Panc1 (cell line): ENCODE measurements at regions not wholly inside any gene's neighbourhood (a gene's known extent, or its start where the extent isn't known, plus 50 kb on each side); places are given as distances from the start of the nearest gene placed in this dataset.

Experiments used
- ATAC-seq: fragments of 200-7000 bp; cut with Tn5 transposase; 2 replicates; pipeline ENCODE4 v1.9.1; 2020; ENCODE audit warnings: mild to moderate bottlenecking, moderate library complexity
- BruUV-seq: library from RNA; stranded (reverse); fragments of 400-500 nt; replicated peaks from 2 replicates; lab custom pipeline; 2021; lab: Mats Ljungman, UMichigan
- CTCF ChIA-PET: fragments of 300-600 bp; sonication (Branson Sonifier 250); formaldehyde crosslinking; loops from one replicate; lab custom pipeline; 2022; ENCODE audit warnings: antibody characterized with exemption; lab: Charles Lee
- POLR2A ChIA-PET: fragments of 300-600 bp; sonication (Branson Sonifier 250); formaldehyde crosslinking; loops from one replicate; lab custom pipeline; 2022; ENCODE audit warnings: antibody characterized with exemption; lab: Charles Lee
- DNase-seq: peaks from one replicate; pipeline ENCODE4 v3.0.0-alpha.2; 2010; ENCODE audit warnings: low read depth, low spot score
- H3K27ac ChIP-seq: 2 replicates; pipeline ENCODE4 v1.5.1; 2011; ENCODE audit warnings: mild to moderate bottlenecking, low read length, inconsistent platforms
- H3K27me3 ChIP-seq: fragments of 200-500 bp; sonication (Bioruptor generic); 2 replicates; pipeline ENCODE4 v1.6.0; 2014; ENCODE audit warnings: low read length, inconsistent platforms; ENCODE audit not compliant: control insufficient read depth, insufficient read depth
- H3K36me3 ChIP-seq: fragments of 200-500 bp; sonication (Bioruptor generic); 2 replicates; pipeline ENCODE4 v1.5.1; 2014; ENCODE audit warnings: inconsistent platforms, mild to moderate bottlenecking, low read length, moderate library complexity; ENCODE audit not compliant: control insufficient read depth, insufficient read depth
- H3K4me1 ChIP-seq: 2 replicates; pipeline ENCODE4 v1.5.1; 2011; ENCODE audit warnings: inconsistent platforms, mild to moderate bottlenecking, low read length, moderate library complexity; ENCODE audit not compliant: control insufficient read depth, insufficient read depth
- H3K4me3 ChIP-seq, 2 experiments: 2 replicates each; pipeline ENCODE4 v1.5.1; 2011 to 2012; ENCODE audit warnings: low read depth in 2 of 2, low read length in 2 of 2, mild to moderate bottlenecking in 2 of 2, inconsistent platforms in 1 of 2, moderate library complexity in 1 of 2
- H3K9me3 ChIP-seq: fragments of 200-500 bp; sonication (Bioruptor generic); 2 replicates; pipeline ENCODE4 v1.5.1; 2014; ENCODE audit warnings: low read depth, mild to moderate bottlenecking, inconsistent platforms, low read length, moderate library complexity; ENCODE audit not compliant: control insufficient read depth, insufficient read depth
- CTCF ChIP-seq: fragments of 450-650 bp; IDR thresholded peaks from 2 replicates; pipeline ENCODE4 v1.5.1; 2017; ENCODE audit warnings: mild to moderate bottlenecking
- POLR2AphosphoS5 ChIP-seq: IDR thresholded peaks from 2 replicates; pipeline ENCODE4 v1.6.1; 2012; ENCODE audit warnings: mild to moderate bottlenecking, low read depth, low read length, moderate library complexity
- REST ChIP-seq, 2 experiments: IDR thresholded peaks; 2 replicates each; pipeline ENCODE4 v1.6.1; 2011 to 2012; ENCODE audit warnings: low read depth in 2 of 2, control low read depth in 1 of 2, low read length in 1 of 2, mild to moderate bottlenecking in 1 of 2, moderate library complexity in 1 of 2; ENCODE audit not compliant: insufficient read depth in 1 of 2
- SIN3A ChIP-seq: IDR thresholded peaks from 2 replicates; pipeline ENCODE4 v1.6.1; 2012; ENCODE audit warnings: low read depth, mild to moderate bottlenecking, low read length, moderate library complexity, borderline replicate concordance; ENCODE audit not compliant: insufficient read depth
- TCF7L2 ChIP-seq: IDR thresholded peaks from 2 replicates; pipeline ENCODE4 v1.6.1; 2011; ENCODE audit warnings: mild to moderate bottlenecking, low read depth, low read length, inconsistent platforms
- in situ Hi-C: cut with HindIII; loops from 2 replicates; pipeline ENCODE4 v1.10.0; 2016; ENCODE audit warnings: low sequenced_read_pairs, low pct_unique_long_range_greater_than_20kb
- intact Hi-C: fragments of 100-400 bp; cut with micrococcal nuclease; formaldehyde crosslinking; loops from one replicate; pipeline ENCODE4 v1.10.0; 2022; ENCODE audit not compliant: unreplicated experiment

GRCh38 chr2:4391013-4391412 is 687.6 kb downstream of the DCDC2C start:
- no peaks in the 10 kb centered on the region for H3K27me3 ChIP-seq
- POLR2A ChIA-PET: no interaction called here
- intact Hi-C loops (no loop called here), in situ Hi-C loops (no loop called here)
- H3K4me3 ChIP-seq: no peak overlapping the region
- ATAC-seq (no peak), DNase-seq (no peak)
- BruUV-seq: no TSS peak
- CTCF ChIA-PET: no interaction called here
- H3K4me1 ChIP-seq: no peaks in the 10 kb centered on the region
- TF ChIP-seq TCF7L2 (no peak), POLR2AphosphoS5 (no peak)
- no peaks in the 10 kb centered on the region for H3K36me3 ChIP-seq
- H3K9me3 ChIP-seq: peaks cover 2% of the 10 kb centered on the region; the same call in 1 of the 2 replicates
- H3K27ac ChIP-seq: no peak overlapping the region

GRCh38 chr2:4404363-4404762 is 701.0 kb downstream of the DCDC2C start:
- no TSS peak for BruUV-seq
- Histone ChIP-seq H3K27ac (no peak overlapping the region), H3K27me3 (no peaks in the 10 kb centered on the region), H3K9me3 (peaks cover 4% of the 10 kb centered on the region; the same call in 1 of the 2 replicates), H3K4me3 (no peak overlapping the region), H3K36me3 (no peaks in the 10 kb centered on the region), H3K4me1 (no peaks in the 10 kb centered on the region)
- intact Hi-C loops: no loop called here
- in situ Hi-C loops: no loop called here
- CTCF ChIA-PET: no interaction called here
- TF ChIP-seq CTCF (no peak), SIN3A (no peak), REST (IDR thresholded peaks at IDR 0.05; ENCODE audit: insufficient read depth in 1 of 2, low read depth in 2 of 2, low read length in 1 of 2) (no peak), POLR2AphosphoS5 (no peak), TCF7L2 (no peak)
- ATAC-seq: no peak
- POLR2A ChIA-PET: no interaction called here
- no peak for DNase-seq

GRCh38 chr2:4408321-4408720 is 704.9 kb downstream of the DCDC2C start:
- intact Hi-C loops: no loop called here
- ChIA-PET POLR2A (no interaction called here), CTCF (no interaction called here)
- Histone ChIP-seq H3K9me3 (no peaks in the 10 kb centered on the region), H3K27me3 (no peaks in the 10 kb centered on the region), H3K4me3 (no peak overlapping the region), H3K27ac (no peak overlapping the region), H3K4me1 (no peaks in the 10 kb centered on the region), H3K36me3 (no peaks in the 10 kb centered on the region)
- no peak for DNase-seq
- no peak for ATAC-seq
- BruUV-seq: no TSS peak
- in situ Hi-C loops: no loop called here
- TF ChIP-seq POLR2AphosphoS5: no peak
- no peak for TF ChIP-seq TCF7L2
- TF ChIP-seq CTCF: no peak
- TF ChIP-seq REST (IDR thresholded peaks at IDR 0.05; ENCODE audit: insufficient read depth in 1 of 2, low read depth in 2 of 2, low read length in 1 of 2): no peak
- TF ChIP-seq SIN3A: no peak
